Astrocyte of the spinal cord (primary cell): ENCODE measurements at regions not wholly inside any gene's neighbourhood (a gene's known extent, or its start where the extent isn't known, plus 50 kb on each side); places are given as distances from the start of the nearest gene placed in this dataset.

Source experiments
- DNase-seq: peaks from one replicate; pipeline ENCODE4 v3.0.0; 2011; ENCODE audit warnings: low read depth, low spot score
- H3K4me3 ChIP-seq: 2 replicates; pipeline ENCODE4 v1.5.1; 2011; ENCODE audit warnings: low read depth, mild to moderate bottlenecking, low read length, moderate library complexity
- in situ Hi-C: cut with HindIII; loops from 2 replicates; pipeline ENCODE4 v1.10.0; 2017; ENCODE audit warnings: low sequenced_read_pairs
- TF ChIP-seq, protein P1 (sequence below): IDR thresholded peaks from 2 replicates; pipeline ENCODE4 v1.5.1; 2012; ENCODE audit warnings: low read depth, mild to moderate bottlenecking, low read length, inconsistent platforms

DNA sequence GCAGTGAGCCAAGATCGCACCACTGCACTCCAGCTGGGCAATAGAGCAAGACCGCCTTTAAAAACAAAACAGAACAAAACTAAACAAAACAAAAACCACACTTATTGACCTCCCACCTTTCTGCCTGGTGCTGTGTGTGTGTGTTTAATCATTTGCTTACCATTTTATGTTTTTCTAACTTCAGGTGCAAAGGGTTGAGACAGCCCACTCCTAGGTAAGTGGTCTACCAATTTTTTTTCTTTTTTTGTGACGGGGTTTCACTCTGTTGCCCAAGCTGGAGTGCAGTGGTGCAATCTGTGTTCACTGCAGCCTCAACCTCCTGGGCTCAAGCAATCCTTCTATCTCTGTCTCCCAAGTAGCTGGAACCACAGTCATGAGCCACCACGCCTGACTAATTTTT, 65.8 kb downstream of the SALL1 start:
- DNase-seq = no peak
- TF ChIP-seq, protein P1, sequence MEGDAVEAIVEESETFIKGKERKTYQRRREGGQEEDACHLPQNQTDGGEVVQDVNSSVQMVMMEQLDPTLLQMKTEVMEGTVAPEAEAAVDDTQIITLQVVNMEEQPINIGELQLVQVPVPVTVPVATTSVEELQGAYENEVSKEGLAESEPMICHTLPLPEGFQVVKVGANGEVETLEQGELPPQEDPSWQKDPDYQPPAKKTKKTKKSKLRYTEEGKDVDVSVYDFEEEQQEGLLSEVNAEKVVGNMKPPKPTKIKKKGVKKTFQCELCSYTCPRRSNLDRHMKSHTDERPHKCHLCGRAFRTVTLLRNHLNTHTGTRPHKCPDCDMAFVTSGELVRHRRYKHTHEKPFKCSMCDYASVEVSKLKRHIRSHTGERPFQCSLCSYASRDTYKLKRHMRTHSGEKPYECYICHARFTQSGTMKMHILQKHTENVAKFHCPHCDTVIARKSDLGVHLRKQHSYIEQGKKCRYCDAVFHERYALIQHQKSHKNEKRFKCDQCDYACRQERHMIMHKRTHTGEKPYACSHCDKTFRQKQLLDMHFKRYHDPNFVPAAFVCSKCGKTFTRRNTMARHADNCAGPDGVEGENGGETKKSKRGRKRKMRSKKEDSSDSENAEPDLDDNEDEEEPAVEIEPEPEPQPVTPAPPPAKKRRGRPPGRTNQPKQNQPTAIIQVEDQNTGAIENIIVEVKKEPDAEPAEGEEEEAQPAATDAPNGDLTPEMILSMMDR = no peak
- in situ Hi-C loops = no loop called here
- no peak overlapping the region for H3K4me3 ChIP-seq

DNA sequence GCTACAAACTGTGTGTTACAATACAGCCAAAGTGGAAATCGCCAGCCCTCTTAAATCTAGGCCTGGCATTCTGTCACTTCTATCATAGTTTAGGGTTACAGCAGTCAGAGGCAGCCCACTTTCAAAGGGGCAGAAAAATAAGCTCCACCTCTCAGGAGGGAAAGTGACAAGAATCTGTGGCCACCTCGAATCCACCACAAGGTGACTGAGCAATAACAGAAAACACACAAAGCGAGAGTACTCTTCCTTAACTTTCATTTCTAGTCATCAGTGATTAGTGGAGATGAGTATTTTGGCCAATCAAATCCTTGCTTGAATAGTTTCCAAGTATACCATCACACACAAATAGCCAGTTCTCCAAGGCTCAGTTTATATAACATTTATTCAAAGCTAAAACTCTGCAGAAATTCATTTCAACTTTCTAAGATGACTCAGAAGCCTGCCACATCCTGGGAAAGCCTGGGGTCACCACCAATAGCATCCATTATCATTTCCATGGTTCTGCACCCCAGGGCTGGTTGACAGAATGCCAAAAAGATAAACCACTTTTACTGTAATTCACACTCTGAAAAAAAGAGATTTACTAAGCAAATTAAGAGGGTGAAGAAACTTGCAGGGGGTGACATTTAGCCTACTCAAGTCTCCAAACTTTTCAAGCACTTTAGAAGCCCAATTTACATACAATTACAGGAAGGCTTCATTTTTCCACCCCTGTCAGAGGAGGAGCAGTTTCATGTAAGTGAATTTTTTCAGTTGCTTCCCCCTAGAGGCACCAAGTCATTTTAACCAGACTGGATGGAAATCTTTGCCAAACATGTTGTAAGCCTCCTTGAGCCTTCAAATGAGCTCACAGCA, 66.8 kb downstream of the SALL1 start:
- DNase-seq = peak; percentile 36
- in situ Hi-C loops = no loop called here

DNA sequence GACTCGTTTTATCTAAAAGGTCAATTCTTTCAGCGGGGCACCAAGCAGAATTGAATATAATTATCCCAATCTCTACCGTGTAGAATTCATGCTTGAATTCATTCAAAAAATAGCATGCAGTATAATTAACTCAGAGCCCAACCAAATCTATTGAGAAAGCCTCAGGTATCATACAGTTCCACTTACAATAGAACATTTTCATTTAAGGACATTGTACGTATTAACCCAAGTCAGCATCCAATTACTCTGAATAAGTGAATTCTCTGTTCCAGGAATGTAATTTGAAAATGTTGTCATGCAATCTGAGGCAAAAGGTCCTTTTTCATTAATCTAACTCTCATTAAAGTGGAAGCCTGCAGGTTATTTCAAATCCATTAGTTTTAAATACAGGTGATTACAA, 78.5 kb downstream of the SALL1 start:
- H3K4me3 ChIP-seq = no peak overlapping the region
- DNase-seq = no peak
- TF ChIP-seq, protein P1 = no peak
- in situ Hi-C loops = no loop called here

More for the DNA sequence above, 66.8 kb downstream of the SALL1 start:
- TF ChIP-seq, protein P1 = no peak
- no peak overlapping the region for H3K4me3 ChIP-seq

DNA sequence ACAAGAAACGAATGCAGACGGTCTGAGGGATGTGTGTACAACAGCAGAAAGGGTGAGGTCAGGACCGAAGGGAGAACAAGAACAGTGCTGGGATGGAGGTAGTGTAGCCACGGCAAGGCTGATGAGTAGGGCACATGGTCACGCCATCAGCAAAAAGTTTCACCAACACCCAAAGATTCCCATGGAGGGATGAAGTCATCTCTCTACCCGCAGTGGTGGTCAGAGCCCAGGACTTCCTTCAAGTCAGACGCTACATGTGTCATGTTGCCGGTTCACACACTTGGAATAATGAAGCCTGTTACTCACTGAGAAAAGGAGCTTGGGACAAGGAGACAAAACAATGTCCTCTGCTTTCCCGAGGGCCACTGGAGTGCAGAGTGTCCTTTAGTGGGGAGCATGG, 79.7 kb downstream of the SALL1 start:
- no peak overlapping the region for H3K4me3 ChIP-seq
- TF ChIP-seq, protein P1 = no peak
- in situ Hi-C loops = no loop called here
- DNase-seq = no peak

DNA sequence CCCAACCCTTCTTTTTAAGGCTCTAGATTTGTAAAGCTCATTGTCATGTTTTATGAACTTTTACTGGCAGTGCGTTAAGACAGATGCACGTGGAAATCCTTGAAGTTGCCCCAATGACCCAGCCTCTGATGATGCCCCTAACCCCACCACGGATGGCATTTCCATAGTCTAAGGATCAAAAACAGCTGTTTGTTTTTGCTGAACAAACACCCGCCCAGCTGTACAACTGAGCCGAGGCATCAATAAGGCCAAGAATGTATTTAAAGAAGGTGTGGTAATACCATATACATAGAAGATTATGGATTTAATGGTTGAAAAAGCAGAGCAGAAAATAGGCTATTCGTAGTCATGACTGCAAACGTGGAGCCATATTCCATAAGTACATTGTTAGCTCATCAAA, 83.7 kb downstream of the SALL1 start:
- TF ChIP-seq, protein P1 = no peak
- in situ Hi-C loops = no loop called here
- no peak for DNase-seq
- no peak overlapping the region for H3K4me3 ChIP-seq

DNA sequence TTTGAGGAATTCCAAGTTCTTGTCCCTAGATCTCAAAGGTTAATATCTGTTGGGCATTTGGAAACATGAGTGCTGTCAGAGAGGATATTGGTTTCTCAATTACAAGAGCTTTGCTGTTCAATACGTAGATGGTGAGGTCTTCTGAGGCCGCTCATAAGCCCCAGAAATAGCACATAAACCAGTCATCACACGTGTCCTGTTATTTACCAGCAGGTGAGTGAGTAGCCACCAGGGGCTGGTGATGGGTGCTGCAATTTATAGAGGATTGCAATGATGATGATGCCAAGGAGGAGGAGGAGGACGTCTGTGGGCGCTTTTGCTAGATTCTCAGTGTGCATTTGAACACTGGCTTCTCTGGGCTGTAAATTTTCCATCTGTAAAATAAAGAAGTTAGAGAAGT, 89.0 kb downstream of the SALL1 start:
- no peak for DNase-seq
- TF ChIP-seq, protein P1 = no peak
- in situ Hi-C loops = no loop called here
- H3K4me3 ChIP-seq = no peak overlapping the region
